Glutamatergic neuron (in vitro differentiated cells): ENCODE measurements at regions not wholly inside any gene's neighbourhood (a gene's known extent, or its start where the extent isn't known, plus 50 kb on each side); places are given as distances from the start of the nearest gene placed in this dataset.

Experiments used
- DNase-seq: peaks from one replicate; pipeline ENCODE4 v3.0.0; 2022
- H3K27ac Mint-ChIP-seq: one replicate; pipeline ENCODE4 v1.8.0; 2020; ENCODE audit warnings: mild to moderate bottlenecking, mixed read lengths, inconsistent platforms; ENCODE audit not compliant: unreplicated experiment
- H3K27me3 Mint-ChIP-seq: one replicate; pipeline ENCODE4 v1.8.0; 2020; ENCODE audit warnings: mild to moderate bottlenecking, moderate library complexity, mixed read lengths, inconsistent platforms; ENCODE audit not compliant: unreplicated experiment
- H3K36me3 Mint-ChIP-seq: one replicate; pipeline ENCODE4 v1.8.0; 2020; ENCODE audit warnings: mild to moderate bottlenecking, mixed read lengths, inconsistent platforms; ENCODE audit not compliant: unreplicated experiment
- H3K4me1 Mint-ChIP-seq: one replicate; pipeline ENCODE4 v1.8.0; 2020; ENCODE audit warnings: mild to moderate bottlenecking, low read depth, mixed read lengths, inconsistent platforms; ENCODE audit not compliant: unreplicated experiment
- H3K4me3 Mint-ChIP-seq: one replicate; pipeline ENCODE4 v1.8.0; 2020; ENCODE audit warnings: mild to moderate bottlenecking, mixed read lengths, inconsistent platforms; ENCODE audit not compliant: unreplicated experiment
- H3K9me3 Mint-ChIP-seq: one replicate; pipeline ENCODE4 v1.8.0; 2020; ENCODE audit warnings: mild to moderate bottlenecking, moderate library complexity, mixed read lengths, inconsistent platforms; ENCODE audit not compliant: unreplicated experiment
- TF ChIP-seq, protein P1 (sequence below): fragments of 200-600 bp; sonication (generic); IDR thresholded peaks from one replicate; pipeline ENCODE4 v1.5.0; 2021; ENCODE audit not compliant: partially characterized antibody, unreplicated experiment

GRCh38 chr13:84844473-84844872 is 954.7 kb downstream of the SLITRK6 start:
- no peaks in the 10 kb centered on the region for H3K36me3 Mint-ChIP-seq
- TF ChIP-seq, protein P1, sequence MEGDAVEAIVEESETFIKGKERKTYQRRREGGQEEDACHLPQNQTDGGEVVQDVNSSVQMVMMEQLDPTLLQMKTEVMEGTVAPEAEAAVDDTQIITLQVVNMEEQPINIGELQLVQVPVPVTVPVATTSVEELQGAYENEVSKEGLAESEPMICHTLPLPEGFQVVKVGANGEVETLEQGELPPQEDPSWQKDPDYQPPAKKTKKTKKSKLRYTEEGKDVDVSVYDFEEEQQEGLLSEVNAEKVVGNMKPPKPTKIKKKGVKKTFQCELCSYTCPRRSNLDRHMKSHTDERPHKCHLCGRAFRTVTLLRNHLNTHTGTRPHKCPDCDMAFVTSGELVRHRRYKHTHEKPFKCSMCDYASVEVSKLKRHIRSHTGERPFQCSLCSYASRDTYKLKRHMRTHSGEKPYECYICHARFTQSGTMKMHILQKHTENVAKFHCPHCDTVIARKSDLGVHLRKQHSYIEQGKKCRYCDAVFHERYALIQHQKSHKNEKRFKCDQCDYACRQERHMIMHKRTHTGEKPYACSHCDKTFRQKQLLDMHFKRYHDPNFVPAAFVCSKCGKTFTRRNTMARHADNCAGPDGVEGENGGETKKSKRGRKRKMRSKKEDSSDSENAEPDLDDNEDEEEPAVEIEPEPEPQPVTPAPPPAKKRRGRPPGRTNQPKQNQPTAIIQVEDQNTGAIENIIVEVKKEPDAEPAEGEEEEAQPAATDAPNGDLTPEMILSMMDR = peak; percentile 46
- DNase-seq = no peak
- H3K27ac Mint-ChIP-seq = no peak overlapping the region
- no peak overlapping the region for H3K4me3 Mint-ChIP-seq
- H3K4me1 Mint-ChIP-seq = no peaks in the 10 kb centered on the region
- no peaks in the 10 kb centered on the region for H3K27me3 Mint-ChIP-seq
- peaks cover 4% of the 10 kb centered on the region for H3K9me3 Mint-ChIP-seq

DNA sequence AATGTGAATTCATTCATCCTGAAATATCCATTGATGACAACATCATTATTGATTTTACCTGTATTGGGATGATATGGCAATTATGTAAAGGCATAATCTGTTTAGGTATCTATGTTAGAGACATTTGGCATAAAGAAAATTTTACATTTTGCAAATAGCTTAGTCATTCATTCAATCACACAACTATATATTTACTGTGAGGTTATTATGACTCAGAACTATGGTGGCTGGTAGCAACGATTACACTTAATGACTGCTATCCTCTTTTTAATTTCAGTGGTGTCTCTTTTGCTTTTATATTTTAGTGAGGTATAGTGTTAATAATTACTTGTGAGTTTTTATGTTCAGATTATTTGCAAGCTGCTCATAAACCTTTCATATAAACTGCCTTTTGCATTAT is 955.9 kb downstream of the SLITRK6 start:
- Mint-ChIP-seq H3K4me3 (no peak overlapping the region), H3K27ac (no peak overlapping the region), H3K36me3 (no peaks in the 10 kb centered on the region), H3K27me3 (no peaks in the 10 kb centered on the region), H3K9me3 (peaks cover 4% of the 10 kb centered on the region), H3K4me1 (no peaks in the 10 kb centered on the region)
- no peak for DNase-seq
- TF ChIP-seq, protein P1 = no peak

GRCh38 chr13:84834201-84834600 is 951.9 kb upstream of the SLITRK1 start:
- no peaks in the 10 kb centered on the region for H3K9me3 Mint-ChIP-seq
- H3K4me3 Mint-ChIP-seq = no peak overlapping the region
- H3K36me3 Mint-ChIP-seq = no peaks in the 10 kb centered on the region
- H3K4me1 Mint-ChIP-seq = no peaks in the 10 kb centered on the region
- DNase-seq = no peak
- H3K27me3 Mint-ChIP-seq = peaks cover 3% of the 10 kb centered on the region
- TF ChIP-seq, protein P1 = no peak
- H3K27ac Mint-ChIP-seq = no peak overlapping the region

- H3K9me3 Mint-ChIP-seq = no peaks in the 10 kb centered on the region
- DNase-seq = no peak
Measured at GRCh38 chr13:84831666-84832657, 949.7 kb upstream of the SLITRK1 start.

More at GRCh38 chr13:84831666-84832657, 949.7 kb upstream of the SLITRK1 start:
- no peaks in the 10 kb centered on the region for H3K4me1 Mint-ChIP-seq
- H3K27ac Mint-ChIP-seq = no peak overlapping the region
- H3K36me3 Mint-ChIP-seq = no peaks in the 10 kb centered on the region
- TF ChIP-seq, protein P1 = no peak
- H3K27me3 Mint-ChIP-seq = peaks cover 3% of the 10 kb centered on the region
- H3K4me3 Mint-ChIP-seq = no peak overlapping the region
